GM18870 (cell line): ENCODE measurements at regions not wholly inside any gene's neighbourhood (a gene's known extent, or its start where the extent isn't known, plus 50 kb on each side); places are given as distances from the start of the nearest gene placed in this dataset.
"Not testable (repeated sequence)": the region's sequence is repeated elsewhere in the genome, so short reads cannot be mapped to it uniquely, and the experiment has no call there.

ENCODE experiments used
- ATAC-seq: cut with Tn5 transposase; IDR thresholded peaks from one replicate; pipeline ENCODE4 v1.9.1; 2021; ENCODE audit warnings: moderate library complexity; ENCODE audit not compliant: unreplicated experiment

- no peak for ATAC-seq
These were observed 404.2 kb upstream of the SGCG start for GRCh38 chr13:22776394-22777186.

DNA sequence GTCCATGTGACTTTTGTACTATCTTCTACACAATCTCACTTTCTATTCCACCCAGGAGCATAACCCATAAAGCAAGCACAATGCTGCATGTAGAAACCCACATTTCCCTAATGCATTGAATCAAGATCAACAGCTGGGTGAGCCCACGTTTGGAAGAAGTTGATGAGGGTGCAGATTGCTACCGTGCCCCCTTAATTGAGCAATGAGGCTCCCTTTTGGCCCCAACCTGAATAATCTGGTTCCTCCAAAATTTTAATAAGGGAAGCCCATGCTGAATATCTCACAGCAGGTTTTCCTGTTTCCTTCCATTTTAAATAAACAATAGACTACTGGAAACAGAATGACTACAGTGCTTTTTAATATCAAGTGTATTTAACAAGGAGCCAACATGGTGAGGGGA is 403.6 kb upstream of the SGCG start:
- ATAC-seq = no peak

DNA sequence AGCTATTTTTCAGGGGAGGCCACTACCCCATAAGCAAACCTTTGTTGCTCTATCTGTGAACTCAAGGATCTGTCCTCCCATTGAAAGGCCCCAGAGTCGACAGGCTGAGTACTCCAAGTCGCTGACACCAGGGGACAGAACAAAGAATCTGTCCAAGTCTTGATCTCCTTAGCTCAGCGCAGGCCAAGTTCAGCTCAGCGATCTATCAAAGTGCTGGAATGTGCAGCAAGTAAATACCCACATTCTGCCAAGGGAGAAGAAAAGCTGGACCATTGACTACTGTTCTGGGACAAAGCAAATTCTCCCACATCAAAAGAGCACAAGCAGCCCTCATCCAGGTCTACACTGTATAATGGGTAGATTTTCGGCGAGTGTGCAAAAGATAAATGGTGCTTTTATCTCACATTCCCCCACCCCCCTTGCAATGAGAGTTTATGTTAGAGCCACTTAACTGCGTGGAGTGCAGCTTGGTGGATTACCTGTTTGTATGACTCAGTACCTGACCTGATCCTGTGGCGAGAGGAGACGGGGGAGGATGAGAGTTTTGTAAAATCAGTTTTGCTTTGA is 391.7 kb upstream of the SGCG start:
- no peak for ATAC-seq

GRCh38 chr13:22789916-22790315 is 390.9 kb upstream of the SGCG start:
- no peak for ATAC-seq

DNA sequence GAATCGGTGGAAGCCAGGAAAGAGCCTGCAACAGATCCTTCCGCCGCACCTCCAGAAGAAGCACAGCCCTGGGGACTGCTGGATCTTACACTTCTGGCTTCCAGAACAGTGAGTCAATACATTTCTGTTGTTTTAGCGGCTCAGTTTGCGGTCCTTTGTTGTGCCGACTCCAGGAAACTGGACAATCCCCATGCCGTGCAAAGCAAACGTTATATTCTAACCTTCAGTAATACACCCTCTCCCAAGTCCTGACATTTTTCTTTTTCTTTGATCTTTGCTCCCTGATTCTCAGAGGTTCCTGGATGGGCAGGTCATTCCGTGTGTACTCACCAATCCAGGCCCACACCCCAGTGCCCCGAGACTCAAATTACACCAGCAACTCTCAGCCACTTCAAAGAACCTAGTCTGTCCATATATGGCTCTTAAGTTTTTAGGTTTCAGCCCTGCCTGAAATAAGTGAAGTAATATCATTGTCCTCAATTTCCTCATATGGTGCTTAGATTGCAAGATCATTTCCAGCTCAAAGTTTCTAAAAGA is 387.1 kb upstream of the SGCG start:
- no peak for ATAC-seq

GRCh38 chr13:22800526-22801401 is 380.0 kb upstream of the SGCG start:
- no peak for ATAC-seq

GRCh38 chr13:22801402-22802003 is 379.3 kb upstream of the SGCG start:
- no peak for ATAC-seq

- no peak for ATAC-seq
These were observed 368.0 kb upstream of the SGCG start for GRCh38 chr13:22812793-22813192.

DNA sequence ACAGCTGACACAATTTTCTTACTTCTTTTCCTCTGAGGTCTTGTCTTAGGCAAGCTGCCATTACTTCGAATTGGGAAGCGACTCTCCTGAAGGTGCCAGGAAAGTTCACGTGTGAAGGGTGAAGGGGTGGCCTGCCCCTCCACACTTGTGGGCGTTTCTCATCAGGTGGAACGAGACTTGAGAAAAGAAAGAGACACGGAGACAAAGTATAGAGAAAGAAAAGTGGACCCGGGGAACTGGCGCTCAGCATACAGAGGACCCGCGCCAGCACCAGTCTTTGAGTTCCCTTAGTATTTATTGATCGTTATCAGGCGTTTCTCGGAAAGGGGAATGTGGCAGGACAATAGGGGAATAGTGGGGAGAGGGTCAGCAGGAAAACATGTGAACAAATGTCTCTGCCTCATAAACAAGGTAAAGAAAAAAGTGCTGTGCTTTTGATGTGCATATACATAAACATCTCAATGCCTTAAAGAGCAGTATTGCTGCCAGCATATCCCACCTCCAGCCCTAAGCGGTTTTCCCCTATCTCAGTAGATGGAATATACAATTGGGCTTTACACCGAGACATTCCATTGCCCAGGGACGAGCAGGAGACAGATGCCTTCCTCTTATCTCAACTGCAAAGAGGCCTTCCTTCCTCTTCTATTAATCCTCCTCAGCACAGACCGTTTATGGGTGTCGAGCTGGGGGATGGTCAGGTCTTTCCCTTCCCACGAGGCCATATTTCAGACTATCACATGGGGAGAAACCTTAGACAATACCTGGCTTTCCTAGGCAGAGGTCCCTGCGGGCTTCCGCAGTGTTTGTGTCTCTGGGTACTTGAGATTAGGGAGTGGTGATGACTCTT is 367.0 kb upstream of the SGCG start:
- ATAC-seq = not testable (repeated sequence)

DNA sequence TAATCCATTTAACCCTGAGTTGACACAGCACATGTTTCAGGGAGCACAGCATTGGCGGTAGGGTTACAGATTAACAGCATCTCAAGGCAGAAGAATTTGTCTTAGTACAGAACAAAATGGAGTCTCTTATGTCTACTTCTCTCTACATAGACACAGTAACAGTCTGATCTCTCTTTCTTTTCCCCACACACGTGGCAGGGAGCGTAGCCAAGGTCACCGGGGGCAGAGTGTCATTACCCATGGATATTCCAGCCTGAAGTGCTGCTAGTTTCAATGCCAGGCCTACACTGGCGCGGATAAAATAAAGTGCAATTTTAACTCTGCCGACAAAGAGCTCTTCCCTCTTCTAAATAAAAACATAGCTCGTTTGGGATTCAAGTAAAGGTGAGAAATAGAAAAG is 366.3 kb upstream of the SGCG start:
- not testable (repeated sequence) for ATAC-seq

GRCh38 chr13:22821589-22821988 is 359.2 kb upstream of the SGCG start:
- ATAC-seq = no peak

- ATAC-seq = no peak
These were observed 355.6 kb upstream of the SGCG start for GRCh38 chr13:22825186-22825585.

DNA sequence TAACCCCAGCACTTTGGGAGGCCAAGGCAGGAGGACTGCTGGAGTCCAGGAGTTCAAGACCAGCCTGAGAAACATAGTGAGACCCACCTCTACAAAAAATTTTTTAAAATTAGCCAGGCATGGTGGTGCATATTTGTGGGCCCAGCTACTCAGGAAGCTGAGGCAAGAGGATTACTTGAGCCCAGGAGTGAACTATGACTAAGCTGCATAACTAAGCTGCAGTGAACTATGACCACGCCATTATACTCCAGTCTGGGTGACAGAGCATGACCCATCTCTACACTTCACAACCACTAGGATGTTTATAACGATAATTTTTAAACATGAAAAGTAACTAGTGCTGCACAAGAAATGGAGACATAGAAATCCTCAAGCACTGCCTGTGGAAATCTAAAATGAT is 352.7 kb upstream of the SGCG start:
- no peak for ATAC-seq

- ATAC-seq = no peak
These were observed 344.3 kb upstream of the SGCG start for GRCh38 chr13:22836475-22836874.

- ATAC-seq = no peak
These were observed 342.7 kb upstream of the SGCG start for GRCh38 chr13:22837980-22838647.

DNA sequence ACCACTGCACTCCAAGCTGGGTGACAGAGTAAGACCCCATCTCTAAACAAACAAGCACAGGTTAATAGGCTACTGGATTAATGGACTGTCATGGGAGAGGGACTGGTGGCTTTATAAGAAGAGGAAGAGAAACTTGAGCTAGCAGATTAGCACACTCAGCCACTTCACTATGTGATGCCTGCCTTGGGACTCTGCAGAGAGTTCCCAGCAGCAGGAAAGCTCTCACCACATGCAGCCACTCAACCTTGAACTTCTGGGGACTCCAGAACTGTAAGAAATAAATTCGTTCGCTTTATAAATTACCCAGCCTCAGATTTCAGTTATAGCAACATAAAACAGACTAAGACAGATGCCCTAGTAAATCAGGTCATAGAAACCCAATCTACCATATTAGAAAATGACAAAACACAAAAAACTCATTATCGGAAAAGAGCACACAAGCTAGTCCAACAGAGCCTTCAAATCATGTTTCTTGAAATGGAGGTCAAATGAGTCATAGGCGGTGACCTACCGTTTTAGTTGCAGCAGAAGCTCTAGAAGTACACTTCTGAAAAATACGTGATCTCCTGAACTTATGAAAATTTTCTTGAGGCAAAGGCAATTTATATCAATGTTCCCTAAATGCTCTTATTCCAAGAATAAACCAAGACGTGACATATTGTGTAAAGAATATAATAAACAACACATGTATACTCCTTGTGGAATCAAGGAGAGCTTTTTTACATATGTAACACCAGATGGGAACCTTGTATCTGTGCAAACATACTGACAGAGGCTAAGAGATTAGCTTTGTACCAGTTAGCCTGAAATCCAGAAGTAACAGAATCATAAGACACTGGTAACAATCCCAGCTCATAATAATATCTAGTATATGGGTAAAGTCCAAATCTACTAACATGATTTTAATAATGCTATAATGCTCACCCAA is 340.9 kb upstream of the SGCG start:
- no peak for ATAC-seq

GRCh38 chr13:22846551-22846950 is 334.2 kb upstream of the SGCG start:
- ATAC-seq = no peak

GRCh38 chr13:22848539-22849052 is 332.2 kb upstream of the SGCG start:
- ATAC-seq = no peak
